Thyroid gland (tissue), 4 donors: ENCODE measurements at regions not wholly inside any gene's neighbourhood (a gene's known extent, or its start where the extent isn't known, plus 50 kb on each side); places are given as distances from the start of the nearest gene placed in this dataset.
A peak's percentile ranks its signal among the peaks of the same experiment; 100 is the strongest.

Experiments
- POLR2A ChIP-seq, 2 donors: fragments of 450-650 bp; IDR thresholded peaks; one replicate each; pipeline ENCODE4 v1.6.1; 2017; ENCODE audit warnings: antibody characterized with exemption in 2 of 2, mild to moderate bottlenecking in 2 of 2, moderate library complexity in 1 of 2
- TF ChIP-seq, protein P1 (sequence below), 6 experiments: fragments of 200-600 bp in 3 of 6; fragments of 450-650 bp in 3 of 6; sonication (generic) in 3 of 6; IDR thresholded peaks; one replicate each; pipeline ENCODE4 v1.5.1; 2016 to 2019; ENCODE audit warnings: antibody characterized with exemption in 6 of 6, mild to moderate bottlenecking in 2 of 6, inconsistent platforms in 1 of 6, moderate library complexity in 1 of 6

DNA sequence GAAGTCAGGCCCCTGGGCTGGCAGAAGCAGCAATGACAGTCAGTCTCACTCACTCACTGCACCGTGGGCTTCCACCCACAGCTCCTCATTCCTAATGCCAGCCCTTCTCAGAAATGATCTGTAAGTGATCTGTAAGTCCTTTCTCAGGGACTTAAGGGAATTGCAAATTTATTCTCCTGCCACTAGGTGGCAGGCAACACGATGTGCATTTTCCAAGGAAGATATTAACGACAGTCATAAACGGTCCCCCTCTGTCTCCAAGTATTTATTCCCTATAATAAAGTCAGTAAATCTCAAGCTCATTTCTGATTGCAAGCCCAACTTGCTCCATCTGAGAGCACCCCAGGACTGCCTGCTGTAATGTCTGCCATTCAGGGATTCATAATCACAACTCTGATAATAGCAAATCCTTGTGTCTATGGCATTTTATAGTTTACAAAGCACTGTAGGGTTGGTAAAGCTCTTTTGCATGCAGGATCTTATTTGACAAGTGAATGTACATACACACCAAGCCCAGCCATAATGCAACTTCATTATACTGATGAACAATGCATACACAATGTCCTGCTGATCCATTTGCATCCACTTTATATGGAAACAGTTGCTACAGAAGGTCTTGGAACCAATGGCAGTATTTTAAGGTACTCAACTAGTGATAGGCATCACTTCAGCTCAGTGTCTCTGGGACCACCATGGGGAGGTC, 380.5 kb upstream of the CAMK1G start:
- TF ChIP-seq, protein P1, sequence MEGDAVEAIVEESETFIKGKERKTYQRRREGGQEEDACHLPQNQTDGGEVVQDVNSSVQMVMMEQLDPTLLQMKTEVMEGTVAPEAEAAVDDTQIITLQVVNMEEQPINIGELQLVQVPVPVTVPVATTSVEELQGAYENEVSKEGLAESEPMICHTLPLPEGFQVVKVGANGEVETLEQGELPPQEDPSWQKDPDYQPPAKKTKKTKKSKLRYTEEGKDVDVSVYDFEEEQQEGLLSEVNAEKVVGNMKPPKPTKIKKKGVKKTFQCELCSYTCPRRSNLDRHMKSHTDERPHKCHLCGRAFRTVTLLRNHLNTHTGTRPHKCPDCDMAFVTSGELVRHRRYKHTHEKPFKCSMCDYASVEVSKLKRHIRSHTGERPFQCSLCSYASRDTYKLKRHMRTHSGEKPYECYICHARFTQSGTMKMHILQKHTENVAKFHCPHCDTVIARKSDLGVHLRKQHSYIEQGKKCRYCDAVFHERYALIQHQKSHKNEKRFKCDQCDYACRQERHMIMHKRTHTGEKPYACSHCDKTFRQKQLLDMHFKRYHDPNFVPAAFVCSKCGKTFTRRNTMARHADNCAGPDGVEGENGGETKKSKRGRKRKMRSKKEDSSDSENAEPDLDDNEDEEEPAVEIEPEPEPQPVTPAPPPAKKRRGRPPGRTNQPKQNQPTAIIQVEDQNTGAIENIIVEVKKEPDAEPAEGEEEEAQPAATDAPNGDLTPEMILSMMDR (IDR thresholded peaks at IDR 0.05) = peak; percentile 32 to 73 (median 60)
- TF ChIP-seq POLR2A (IDR thresholded peaks at IDR 0.05) = no peak
